AG04450 (cell line): ENCODE measurements at regions not wholly inside any gene's neighbourhood (a gene's known extent, or its start where the extent isn't known, plus 50 kb on each side); places are given as distances from the start of the nearest gene placed in this dataset.

ENCODE experiments used
- CTCF ChIA-PET: fragments of 300-600, 350-600 bp; formaldehyde crosslinking; extraction: SDS; loops from one replicate; lab custom pipeline; 2022; ENCODE audit warnings: antibody characterized with exemption, inconsistent platforms; lab: Charles Lee
- POLR2A ChIA-PET: fragments of 350-600 bp; formaldehyde crosslinking; extraction: SDS; loops from one replicate; lab custom pipeline; 2021; ENCODE audit warnings: antibody characterized with exemption, inconsistent platforms; lab: Yijun Ruan, JAX
- DNase-seq: peaks from one replicate; pipeline ENCODE4 v3.0.0-alpha.2; 2011; ENCODE audit warnings: low read depth, low spot score
- H3K27ac ChIP-seq: one replicate; pipeline ENCODE4 v1.5.1; 2012; ENCODE audit warnings: low read depth, low read length, control low read depth
- H3K27me3 ChIP-seq: one replicate; pipeline ENCODE4 v1.6.0; 2012; ENCODE audit warnings: low read length; ENCODE audit not compliant: control insufficient read depth, insufficient read depth
- H3K4me3 ChIP-seq: 2 replicates; pipeline ENCODE4 v1.5.1; 2011; ENCODE audit warnings: mild to moderate bottlenecking, low read depth, low read length, control low read depth
- H3K9me3 ChIP-seq: 2 replicates; pipeline ENCODE4 v1.5.1; 2012; ENCODE audit warnings: low read length; ENCODE audit not compliant: control insufficient read depth, insufficient read depth
- TF ChIP-seq, protein P1 (sequence below): IDR thresholded peaks from 2 replicates; pipeline ENCODE4 v1.5.1; 2011; ENCODE audit warnings: low read depth, low read length, control low read depth, inconsistent platforms

DNA sequence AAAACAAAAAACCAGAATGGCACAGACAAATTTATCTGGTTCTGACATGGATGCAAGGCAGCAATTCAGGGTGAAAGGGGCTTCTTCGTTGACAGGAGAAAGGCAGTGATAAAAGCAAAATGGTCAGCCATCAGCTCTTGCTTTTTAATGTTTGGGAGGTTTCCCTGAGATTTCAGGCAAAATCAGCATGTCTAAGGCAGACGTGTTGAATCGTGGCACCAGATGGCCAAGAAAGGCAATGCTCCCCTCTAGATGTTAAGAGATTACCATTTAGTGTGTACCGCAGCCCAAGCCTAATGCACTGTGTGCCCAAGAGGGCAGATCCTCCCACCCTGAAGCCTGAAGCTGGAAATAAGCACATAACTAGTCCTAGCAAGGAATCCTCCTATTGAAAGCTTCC lies 88.8 kb upstream of the GALNT18 start:
- H3K27me3 ChIP-seq, result peaks cover 21% of the 10 kb centered on the region
- DNase-seq, result no peak
- CTCF ChIA-PET, result no interaction called here
- TF ChIP-seq, protein P1, sequence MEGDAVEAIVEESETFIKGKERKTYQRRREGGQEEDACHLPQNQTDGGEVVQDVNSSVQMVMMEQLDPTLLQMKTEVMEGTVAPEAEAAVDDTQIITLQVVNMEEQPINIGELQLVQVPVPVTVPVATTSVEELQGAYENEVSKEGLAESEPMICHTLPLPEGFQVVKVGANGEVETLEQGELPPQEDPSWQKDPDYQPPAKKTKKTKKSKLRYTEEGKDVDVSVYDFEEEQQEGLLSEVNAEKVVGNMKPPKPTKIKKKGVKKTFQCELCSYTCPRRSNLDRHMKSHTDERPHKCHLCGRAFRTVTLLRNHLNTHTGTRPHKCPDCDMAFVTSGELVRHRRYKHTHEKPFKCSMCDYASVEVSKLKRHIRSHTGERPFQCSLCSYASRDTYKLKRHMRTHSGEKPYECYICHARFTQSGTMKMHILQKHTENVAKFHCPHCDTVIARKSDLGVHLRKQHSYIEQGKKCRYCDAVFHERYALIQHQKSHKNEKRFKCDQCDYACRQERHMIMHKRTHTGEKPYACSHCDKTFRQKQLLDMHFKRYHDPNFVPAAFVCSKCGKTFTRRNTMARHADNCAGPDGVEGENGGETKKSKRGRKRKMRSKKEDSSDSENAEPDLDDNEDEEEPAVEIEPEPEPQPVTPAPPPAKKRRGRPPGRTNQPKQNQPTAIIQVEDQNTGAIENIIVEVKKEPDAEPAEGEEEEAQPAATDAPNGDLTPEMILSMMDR, result no peak
- no peaks in the 10 kb centered on the region for H3K9me3 ChIP-seq
- H3K4me3 ChIP-seq, result no peak overlapping the region
- POLR2A ChIA-PET, result no interaction called here
- no peak overlapping the region for H3K27ac ChIP-seq

DNA sequence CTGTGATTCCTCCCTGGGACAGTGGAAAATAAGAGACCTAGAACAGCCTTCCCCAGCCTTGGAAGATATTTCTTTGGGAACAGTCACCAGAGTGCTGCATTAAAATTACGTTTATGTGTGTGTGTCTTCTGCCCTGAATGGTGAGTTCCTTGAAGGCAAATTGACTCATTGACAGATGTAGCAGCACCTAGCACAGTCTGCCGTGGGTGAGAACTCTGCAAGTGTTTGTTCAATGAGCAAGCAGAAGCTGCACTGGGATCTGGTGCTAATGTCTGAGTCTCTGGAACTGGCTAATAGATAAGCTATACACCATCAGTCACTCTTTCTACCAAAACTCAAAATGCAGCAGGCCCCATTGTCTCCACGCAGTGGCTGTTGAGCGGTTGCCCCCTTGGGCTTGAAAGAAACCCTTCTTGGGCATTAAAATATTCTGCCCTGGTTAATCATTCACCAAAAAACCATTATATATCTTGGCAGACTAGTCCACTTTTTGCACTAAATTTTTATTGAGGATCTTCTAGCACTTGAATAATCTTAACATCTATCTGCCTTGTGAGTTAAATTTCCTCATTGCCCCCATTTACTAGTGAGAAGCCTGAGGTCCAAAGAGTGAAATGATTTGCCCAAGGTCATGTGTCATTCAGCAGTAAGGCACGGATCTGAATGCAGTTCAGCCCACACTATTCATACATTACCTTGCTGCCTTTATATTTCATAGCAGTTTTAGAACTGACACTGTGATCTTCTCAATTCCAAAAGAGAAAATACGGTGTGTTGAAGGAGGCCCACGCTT lies 87.8 kb upstream of the GALNT18 start:
- TF ChIP-seq, protein P1, result no peak
- Histone ChIP-seq H3K27me3 (peaks cover 23% of the 10 kb centered on the region), H3K4me3 (no peak overlapping the region), H3K27ac (no peak overlapping the region), H3K9me3 (no peaks in the 10 kb centered on the region)
- ChIA-PET POLR2A (no interaction called here), CTCF (interaction anchor here (0.6 kb wide), 1 partner anchor 689 kb away, joined by 6 read pairs; no protein-coding TSS in a partner anchor)
- no peak for DNase-seq

DNA sequence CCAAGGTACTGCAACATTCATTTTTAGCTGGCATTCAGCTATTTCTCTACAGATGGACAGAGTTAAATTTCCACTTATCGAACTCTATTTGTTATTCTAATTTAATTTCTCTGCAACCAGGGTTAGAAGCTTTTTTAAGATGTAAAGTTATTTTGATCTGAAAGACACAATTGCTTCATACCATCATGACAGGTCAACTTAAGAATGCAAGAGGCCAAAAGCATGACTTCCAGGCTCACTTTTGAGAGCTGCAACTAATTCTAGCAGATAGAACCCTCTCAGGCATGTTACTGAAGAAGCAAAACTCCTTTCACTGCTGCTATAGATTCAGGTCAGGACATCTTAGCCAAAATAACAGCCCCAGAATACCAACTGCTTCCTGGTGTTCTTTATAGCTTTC lies 86.5 kb upstream of the GALNT18 start:
- ChIA-PET CTCF (no interaction called here), POLR2A (no interaction called here)
- TF ChIP-seq, protein P1, result no peak
- no peak overlapping the region for H3K4me3 ChIP-seq
- H3K9me3 ChIP-seq, result no peaks in the 10 kb centered on the region
- DNase-seq, result no peak
- H3K27ac ChIP-seq, result no peak overlapping the region
- peaks cover 32% of the 10 kb centered on the region for H3K27me3 ChIP-seq

- H3K27ac ChIP-seq, result no peak overlapping the region
- TF ChIP-seq, protein P1, result no peak
- no peak overlapping the region for H3K4me3 ChIP-seq
- ChIA-PET POLR2A (no interaction called here), CTCF (no interaction called here)
- no peaks in the 10 kb centered on the region for H3K9me3 ChIP-seq
- DNase-seq, result no peak
- peaks cover 36% of the 10 kb centered on the region for H3K27me3 ChIP-seq
Measured at GRCh38 chr11:11706028-11706427, 84.2 kb upstream of the GALNT18 start.

GRCh38 chr11:11703885-11704284 lies 82.1 kb upstream of the GALNT18 start:
- DNase-seq, result no peak
- no peaks in the 10 kb centered on the region for H3K9me3 ChIP-seq
- no peak overlapping the region for H3K4me3 ChIP-seq
- peaks cover 41% of the 10 kb centered on the region for H3K27me3 ChIP-seq
- TF ChIP-seq, protein P1, result no peak
- CTCF ChIA-PET, result no interaction called here
- H3K27ac ChIP-seq, result no peak overlapping the region
- POLR2A ChIA-PET, result no interaction called here
